PC-3 (cell line): ENCODE measurements at regions not wholly inside any gene's neighbourhood (a gene's known extent, or its start where the extent isn't known, plus 50 kb on each side); places are given as distances from the start of the nearest gene placed in this dataset.

Source experiments
- ATAC-seq: fragments of 200-7000 bp; cut with Tn5 transposase; 2 replicates; pipeline ENCODE4 v1.9.1; 2020; ENCODE audit warnings: mild to moderate bottlenecking, moderate library complexity
- BruUV-seq: library from RNA; stranded (reverse); fragments of 400-500 nt; replicated peaks from 2 replicates; lab custom pipeline; 2021; lab: Mats Ljungman, UMichigan
- CTCF ChIA-PET: fragments of 300-600 bp; sonication (Branson Sonifier 250); formaldehyde crosslinking; loops from one replicate; lab custom pipeline; 2022; ENCODE audit warnings: antibody characterized with exemption; lab: Charles Lee
- POLR2A ChIA-PET: fragments of 300-600 bp; sonication (Branson Sonifier 250); formaldehyde crosslinking; loops from one replicate; lab custom pipeline; 2022; ENCODE audit warnings: antibody characterized with exemption; ENCODE audit not compliant: unreplicated experiment; lab: Charles Lee
- DNase-seq: peaks from one replicate; pipeline ENCODE4 v3.0.0-alpha.2; 2015
- H2AFZ ChIP-seq: fragments of 300-600 bp; sonication (generic); 2 replicates; pipeline ENCODE4 v1.6.0; 2016; ENCODE audit warnings: antibody characterized with exemption, low read length
- H3F3A ChIP-seq: fragments of 300-600 bp; sonication (generic); one replicate; pipeline ENCODE4 v1.6.0; 2017; ENCODE audit warnings: antibody characterized with exemption, low read length, control low read depth, mild to moderate bottlenecking; ENCODE audit not compliant: unreplicated experiment
- H3K27ac ChIP-seq: fragments of 300-600 bp; sonication (generic); 2 replicates; pipeline ENCODE4 v1.5.1; 2016; ENCODE audit warnings: mild to moderate bottlenecking, low read length
- H3K27me3 ChIP-seq: fragments of 300-600 bp; sonication (generic); 2 replicates; pipeline ENCODE4 v1.6.1; 2016; ENCODE audit warnings: low read length, mixed read lengths
- H3K36me3 ChIP-seq: fragments of 300-600 bp; sonication (generic); 2 replicates; pipeline ENCODE4 v1.6.1; 2016; ENCODE audit warnings: low read depth, mixed run types, low read length, mixed read lengths
- H3K4me1 ChIP-seq: fragments of 300-600 bp; sonication (generic); 2 replicates; pipeline ENCODE4 v1.5.1; 2016; ENCODE audit warnings: low read length; ENCODE audit not compliant: insufficient read depth
- H3K4me2 ChIP-seq: fragments of 300-600 bp; sonication (generic); 2 replicates; pipeline ENCODE4 v1.6.0; 2016; ENCODE audit warnings: low read length
- H3K4me3 ChIP-seq: fragments of 300-600 bp; sonication (generic); 2 replicates; pipeline ENCODE4 v1.5.1; 2016; ENCODE audit warnings: mild to moderate bottlenecking, low read length, mixed read lengths
- H3K79me2 ChIP-seq: fragments of 300-600 bp; sonication (generic); 2 replicates; pipeline ENCODE4 v1.6.1; 2017; ENCODE audit warnings: low read length, mixed read lengths
- H3K9ac ChIP-seq: fragments of 300-600 bp; sonication (generic); 2 replicates; pipeline ENCODE4 v1.6.0; 2016; ENCODE audit warnings: mild to moderate bottlenecking, low read length
- H3K9me2 ChIP-seq: fragments of 300-600 bp; sonication (generic); replicated peaks from 2 replicates; pipeline ENCODE4 v1.6.1; 2016; ENCODE audit warnings: mixed run types, low read length, mixed read lengths
- H3K9me3 ChIP-seq: fragments of 300-600 bp; sonication (generic); 2 replicates; pipeline ENCODE4 v1.6.1; 2016; ENCODE audit warnings: low read length, mixed read lengths
- H4K20me1 ChIP-seq: fragments of 300-600 bp; sonication (generic); 2 replicates; pipeline ENCODE4 v1.6.1; 2016; ENCODE audit warnings: low read length, mixed read lengths
- EZH2 ChIP-seq: fragments of 300-600 bp; sonication (generic); IDR thresholded peaks from one replicate; pipeline ENCODE4 v1.6.1; 2017; ENCODE audit warnings: antibody characterized with exemption, mild to moderate bottlenecking, low read length; ENCODE audit not compliant: unreplicated experiment
- EZH2phosphoT487 ChIP-seq: fragments of 300-600 bp; sonication (generic); IDR thresholded peaks from 2 replicates; pipeline ENCODE4 v1.6.1; 2018; ENCODE audit warnings: mild to moderate bottlenecking, antibody characterized with exemption, low read length, borderline replicate concordance
- intact Hi-C: fragments of 100-400 bp; cut with micrococcal nuclease; formaldehyde crosslinking; loops from 2 replicates; pipeline ENCODE4 v1.9.0; 2023
- TF ChIP-seq, protein P1 (sequence below): fragments of 300-600 bp; sonication (generic); conservative IDR thresholded peaks from 2 replicates; pipeline ENCODE4 v1.5.1; 2017; ENCODE audit warnings: antibody characterized with exemption, low read depth, mild to moderate bottlenecking, low read length

DNA sequence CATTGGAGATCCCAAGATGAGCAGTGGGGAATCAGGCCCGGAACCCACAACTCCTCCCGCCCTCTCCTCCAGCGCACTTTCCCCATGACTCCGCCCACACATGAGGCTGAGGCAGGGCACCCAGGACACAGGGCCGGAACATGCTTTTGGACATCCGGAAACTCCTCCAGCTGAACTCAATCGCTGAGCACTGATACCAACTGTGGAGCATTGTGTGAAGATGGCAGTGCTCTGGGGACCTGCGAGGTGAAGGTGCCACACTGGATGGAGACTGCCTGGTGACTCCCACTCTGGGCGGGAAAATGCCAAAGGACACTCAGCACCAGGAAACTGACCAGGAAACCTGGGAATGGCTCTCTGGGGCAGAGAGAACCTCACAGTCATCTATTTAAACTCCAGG is 189.1 kb downstream of the FAM43A start:
- no peak for TF ChIP-seq EZH2
- no peak for TF ChIP-seq EZH2phosphoT487
- TF ChIP-seq, protein P1, sequence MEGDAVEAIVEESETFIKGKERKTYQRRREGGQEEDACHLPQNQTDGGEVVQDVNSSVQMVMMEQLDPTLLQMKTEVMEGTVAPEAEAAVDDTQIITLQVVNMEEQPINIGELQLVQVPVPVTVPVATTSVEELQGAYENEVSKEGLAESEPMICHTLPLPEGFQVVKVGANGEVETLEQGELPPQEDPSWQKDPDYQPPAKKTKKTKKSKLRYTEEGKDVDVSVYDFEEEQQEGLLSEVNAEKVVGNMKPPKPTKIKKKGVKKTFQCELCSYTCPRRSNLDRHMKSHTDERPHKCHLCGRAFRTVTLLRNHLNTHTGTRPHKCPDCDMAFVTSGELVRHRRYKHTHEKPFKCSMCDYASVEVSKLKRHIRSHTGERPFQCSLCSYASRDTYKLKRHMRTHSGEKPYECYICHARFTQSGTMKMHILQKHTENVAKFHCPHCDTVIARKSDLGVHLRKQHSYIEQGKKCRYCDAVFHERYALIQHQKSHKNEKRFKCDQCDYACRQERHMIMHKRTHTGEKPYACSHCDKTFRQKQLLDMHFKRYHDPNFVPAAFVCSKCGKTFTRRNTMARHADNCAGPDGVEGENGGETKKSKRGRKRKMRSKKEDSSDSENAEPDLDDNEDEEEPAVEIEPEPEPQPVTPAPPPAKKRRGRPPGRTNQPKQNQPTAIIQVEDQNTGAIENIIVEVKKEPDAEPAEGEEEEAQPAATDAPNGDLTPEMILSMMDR = no peak
- peaks cover 38% of the 10 kb centered on the region for H3K4me1 ChIP-seq
- intact Hi-C loops = loop anchor here (5.0 kb wide), 3 partner anchors 113 to 388 kb away; no protein-coding TSS in a partner anchor
- H3K9me3 ChIP-seq = no peaks in the 10 kb centered on the region
- peaks cover 9% of the 10 kb centered on the region for H3F3A ChIP-seq
- CTCF ChIA-PET = no interaction called here
- no peak overlapping the region for H2AFZ ChIP-seq
- no peak overlapping the region for H3K4me2 ChIP-seq
- POLR2A ChIA-PET = no interaction called here
- DNase-seq (no peak), ATAC-seq (no peak)
- no peaks in the 10 kb centered on the region for H3K79me2 ChIP-seq
- no peaks in the 10 kb centered on the region for H3K36me3 ChIP-seq
- H3K9ac ChIP-seq = no peak overlapping the region
- H3K9me2 ChIP-seq = no peaks in the 10 kb centered on the region
- no peaks in the 10 kb centered on the region for H4K20me1 ChIP-seq
- H3K27ac ChIP-seq = no peak overlapping the region
- no TSS peak for BruUV-seq
- no peak overlapping the region for H3K4me3 ChIP-seq
- H3K27me3 ChIP-seq = no peaks in the 10 kb centered on the region

DNA sequence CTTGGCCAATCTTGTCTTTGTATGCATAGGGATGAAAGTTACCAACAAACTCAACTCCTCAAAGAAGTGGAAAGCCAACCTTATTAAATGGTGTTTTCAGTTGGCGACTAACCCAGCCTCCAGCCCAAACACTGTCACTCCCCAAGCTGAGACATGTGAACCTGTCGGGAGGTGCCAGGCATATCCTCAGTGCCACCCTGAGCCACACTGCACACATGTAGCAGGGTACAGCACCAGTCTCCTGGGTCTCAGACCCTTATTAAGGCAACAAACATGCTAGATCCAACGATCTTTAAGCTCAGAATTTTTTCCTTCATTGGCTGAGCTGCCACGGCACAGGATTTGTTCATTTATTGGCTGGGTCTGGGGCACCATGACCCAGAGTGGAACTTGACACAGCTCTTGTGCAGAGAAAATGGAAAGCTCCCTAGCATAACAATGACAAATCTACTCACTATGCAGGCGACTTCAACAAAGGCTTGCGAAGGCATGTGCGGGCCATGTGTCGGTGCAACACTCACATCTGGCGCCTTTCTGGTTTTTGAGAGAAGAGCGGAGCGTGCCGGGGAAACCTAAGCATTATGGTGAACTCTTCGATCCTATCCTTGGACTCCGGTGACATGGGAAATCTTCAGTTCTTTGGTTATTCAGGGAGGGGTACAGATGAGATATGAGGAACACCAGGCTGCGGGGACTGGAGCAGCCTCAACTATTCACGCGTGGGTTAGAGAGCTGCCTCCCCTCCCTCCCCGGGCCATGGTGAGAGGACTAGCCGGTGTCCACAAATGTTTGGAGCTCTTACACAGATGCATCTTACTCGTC is 190.1 kb downstream of the FAM43A start:
- Histone ChIP-seq H3K4me2 (no peak overlapping the region), H3K4me1 (peaks cover 28% of the 10 kb centered on the region), H3K9ac (no peak overlapping the region), H3K27ac (no peak overlapping the region), H2AFZ (no peak overlapping the region), H4K20me1 (no peaks in the 10 kb centered on the region), H3K36me3 (no peaks in the 10 kb centered on the region), H3K27me3 (no peaks in the 10 kb centered on the region), H3K9me3 (no peaks in the 10 kb centered on the region), H3K4me3 (no peak overlapping the region), H3F3A (peaks cover 9% of the 10 kb centered on the region), H3K79me2 (no peaks in the 10 kb centered on the region), H3K9me2 (no peaks in the 10 kb centered on the region)
- no peak for ATAC-seq
- ChIA-PET CTCF (no interaction called here), POLR2A (no interaction called here)
- TF ChIP-seq, protein P1 = no peak
- no peak for TF ChIP-seq EZH2phosphoT487
- TF ChIP-seq EZH2 = no peak
- no TSS peak for BruUV-seq
- DNase-seq = no peak
- intact Hi-C loops = no loop called here

- ChIA-PET CTCF (no interaction called here), POLR2A (no interaction called here)
- Histone ChIP-seq H3F3A (peaks cover 5% of the 10 kb centered on the region), H3K4me3 (no peak overlapping the region), H3K9me3 (no peaks in the 10 kb centered on the region), H3K4me2 (no peak overlapping the region), H3K9me2 (no peaks in the 10 kb centered on the region), H3K4me1 (peaks cover 20% of the 10 kb centered on the region), H3K79me2 (no peaks in the 10 kb centered on the region), H3K27me3 (no peaks in the 10 kb centered on the region), H2AFZ (no peak overlapping the region), H3K27ac (no peak overlapping the region), H4K20me1 (no peaks in the 10 kb centered on the region), H3K36me3 (no peaks in the 10 kb centered on the region), H3K9ac (no peak overlapping the region)
- DNase-seq = no peak
- intact Hi-C loops = no loop called here
- no peak for ATAC-seq
- TF ChIP-seq EZH2phosphoT487 (no peak), EZH2 (no peak)
- TF ChIP-seq, protein P1 = no peak
- no TSS peak for BruUV-seq
Measured at GRCh38 chr3:194876403-194877095, 190.9 kb downstream of the FAM43A start.
